ENCODE measurements at regions not wholly inside any gene's neighbourhood (a gene's known extent, or its start where the extent isn't known, plus 50 kb on each side); places are given as distances from the start of the nearest gene placed in this dataset.

DNA sequence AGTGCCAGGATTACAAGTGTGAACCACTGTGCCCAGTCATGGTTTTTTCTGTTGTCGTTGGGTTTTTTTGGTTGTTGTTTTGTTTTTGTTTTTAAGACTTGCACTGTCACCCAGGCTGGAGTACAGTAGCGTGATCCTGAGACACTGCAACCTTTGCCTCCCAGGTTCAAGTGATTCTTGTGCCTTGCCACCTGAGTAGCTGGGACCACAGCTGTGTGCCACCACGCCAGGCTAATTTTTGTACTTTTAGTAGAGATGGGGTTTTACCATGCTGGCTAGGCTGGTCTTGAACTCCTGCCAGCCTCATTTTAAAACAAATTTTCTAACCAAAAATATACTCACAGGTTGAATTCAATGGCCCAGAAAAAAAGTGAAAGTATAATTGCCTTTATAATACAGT, 174.1 kb downstream of the AHR start:
- TF ChIP-seq, protein P1, sequence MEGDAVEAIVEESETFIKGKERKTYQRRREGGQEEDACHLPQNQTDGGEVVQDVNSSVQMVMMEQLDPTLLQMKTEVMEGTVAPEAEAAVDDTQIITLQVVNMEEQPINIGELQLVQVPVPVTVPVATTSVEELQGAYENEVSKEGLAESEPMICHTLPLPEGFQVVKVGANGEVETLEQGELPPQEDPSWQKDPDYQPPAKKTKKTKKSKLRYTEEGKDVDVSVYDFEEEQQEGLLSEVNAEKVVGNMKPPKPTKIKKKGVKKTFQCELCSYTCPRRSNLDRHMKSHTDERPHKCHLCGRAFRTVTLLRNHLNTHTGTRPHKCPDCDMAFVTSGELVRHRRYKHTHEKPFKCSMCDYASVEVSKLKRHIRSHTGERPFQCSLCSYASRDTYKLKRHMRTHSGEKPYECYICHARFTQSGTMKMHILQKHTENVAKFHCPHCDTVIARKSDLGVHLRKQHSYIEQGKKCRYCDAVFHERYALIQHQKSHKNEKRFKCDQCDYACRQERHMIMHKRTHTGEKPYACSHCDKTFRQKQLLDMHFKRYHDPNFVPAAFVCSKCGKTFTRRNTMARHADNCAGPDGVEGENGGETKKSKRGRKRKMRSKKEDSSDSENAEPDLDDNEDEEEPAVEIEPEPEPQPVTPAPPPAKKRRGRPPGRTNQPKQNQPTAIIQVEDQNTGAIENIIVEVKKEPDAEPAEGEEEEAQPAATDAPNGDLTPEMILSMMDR (IDR thresholded peaks at IDR 0.05; ENCODE audit: low read depth, low read length) = no peak
- H3K4me3 ChIP-seq (ENCODE audit: low read depth, low read length) = no peak overlapping the region
- no peak for DNase-seq (ENCODE audit: low read depth, low spot score)
- in situ Hi-C loops (cut with HindIII; ENCODE audit: low sequenced_read_pairs) = no loop called here

DNA sequence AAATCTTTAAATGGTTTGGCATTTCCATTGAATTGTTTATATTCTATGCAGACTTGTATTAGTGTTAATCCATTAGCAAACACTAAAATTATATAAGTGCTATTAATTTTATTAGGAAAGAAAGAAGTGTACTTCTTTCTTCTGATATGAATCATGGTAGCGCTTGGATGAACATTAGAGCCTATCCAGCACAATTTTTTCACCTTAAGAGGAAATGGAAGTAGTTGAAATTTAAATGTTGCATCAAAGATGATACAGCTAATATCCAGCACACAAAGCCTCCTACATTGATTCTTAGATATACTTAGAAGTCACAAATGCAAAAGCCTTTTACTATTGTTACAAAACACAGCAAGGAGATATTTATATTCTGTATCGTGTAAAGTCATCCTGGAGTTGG, 174.5 kb downstream of the AHR start:
- TF ChIP-seq, protein P1 (IDR thresholded peaks at IDR 0.05; ENCODE audit: low read depth, low read length) = no peak
- H3K4me3 ChIP-seq (ENCODE audit: low read depth, low read length) = no peak overlapping the region
- DNase-seq (ENCODE audit: low read depth, low spot score) = no peak
- in situ Hi-C loops (cut with HindIII; ENCODE audit: low sequenced_read_pairs) = no loop called here

DNA sequence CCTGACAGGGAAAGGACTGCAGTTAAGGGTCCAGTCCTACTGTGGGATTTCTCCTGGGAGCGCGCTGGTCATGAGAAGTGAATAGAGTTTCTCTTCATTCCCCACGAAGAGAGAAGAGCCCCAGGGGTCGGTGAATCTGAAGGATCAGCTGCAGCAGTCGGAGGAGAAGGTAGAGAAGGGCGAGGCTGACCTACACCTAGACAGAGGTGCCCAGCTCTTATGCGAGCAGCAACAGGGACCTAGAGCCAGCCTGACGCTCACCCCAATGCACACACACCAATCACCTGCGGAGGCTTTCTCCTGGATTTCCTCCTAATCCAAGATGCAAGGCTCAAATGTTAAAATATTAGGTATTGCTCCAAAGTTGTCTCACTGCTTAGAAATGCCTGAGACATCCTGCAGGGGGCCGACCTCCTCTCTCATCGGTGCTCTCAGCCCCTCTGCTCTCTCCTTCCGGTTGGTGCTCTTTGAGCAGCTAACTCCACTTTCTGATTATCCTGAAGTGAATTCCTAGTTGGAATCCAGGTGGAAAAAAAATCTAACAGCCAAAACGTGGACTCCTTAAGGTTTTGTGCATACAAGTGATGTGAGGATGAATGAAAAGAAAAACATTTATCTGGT, 176.4 kb downstream of the AHR start:
- in situ Hi-C loops (cut with HindIII; ENCODE audit: low sequenced_read_pairs) = no loop called here
- TF ChIP-seq, protein P1 (IDR thresholded peaks at IDR 0.05; ENCODE audit: low read depth, low read length) = peak; percentile 23
- no peak for DNase-seq (ENCODE audit: low read depth, low spot score)
- H3K4me3 ChIP-seq (ENCODE audit: low read depth, low read length) = no peak overlapping the region

DNA sequence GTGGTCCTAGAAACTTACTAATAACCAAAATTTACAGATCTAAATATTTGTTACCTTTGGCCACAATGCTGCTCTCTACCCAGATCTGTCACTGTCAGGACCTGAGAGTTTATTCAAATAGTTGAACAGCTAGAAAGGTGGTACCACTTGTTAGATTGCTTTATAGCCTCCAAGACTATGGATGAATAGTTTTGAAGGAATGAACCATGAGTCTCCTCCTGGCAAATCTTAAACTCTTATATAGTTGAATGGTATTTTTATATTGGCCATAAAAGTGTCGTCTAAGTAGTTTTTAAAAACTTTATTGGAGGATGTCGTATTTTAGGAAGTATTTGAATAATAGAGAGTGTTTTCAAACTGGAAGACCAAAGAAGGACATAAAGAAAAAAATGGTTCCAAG, 178.7 kb downstream of the AHR start:
- in situ Hi-C loops (cut with HindIII; ENCODE audit: low sequenced_read_pairs) = no loop called here
- TF ChIP-seq, protein P1 (IDR thresholded peaks at IDR 0.05; ENCODE audit: low read depth, low read length) = no peak
- no peak overlapping the region for H3K4me3 ChIP-seq (ENCODE audit: low read depth, low read length)
- DNase-seq (ENCODE audit: low read depth, low spot score) = no peak

DNA sequence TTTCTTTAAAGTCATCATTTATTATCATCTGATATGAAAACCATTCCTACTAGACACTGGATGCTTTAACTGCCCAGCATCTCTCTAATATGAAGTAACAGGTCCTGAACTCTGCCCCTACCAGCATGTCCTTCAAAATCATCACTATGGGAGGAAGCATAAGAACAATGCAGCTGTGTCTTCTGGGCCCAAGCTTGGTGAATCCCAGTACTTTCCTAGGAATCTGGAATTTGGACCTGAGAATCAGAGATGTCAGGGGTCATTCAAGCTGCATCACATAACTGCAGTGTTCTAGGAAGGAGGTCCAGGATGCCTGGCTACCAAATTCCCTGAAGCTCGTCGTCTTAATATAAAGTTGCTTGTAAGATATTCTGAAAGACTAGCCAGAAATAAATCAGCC, 182.7 kb downstream of the AHR start:
- DNase-seq (ENCODE audit: low read depth, low spot score) = no peak
- in situ Hi-C loops (cut with HindIII; ENCODE audit: low sequenced_read_pairs) = no loop called here
- TF ChIP-seq, protein P1 (IDR thresholded peaks at IDR 0.05; ENCODE audit: low read depth, low read length) = no peak
- no peak overlapping the region for H3K4me3 ChIP-seq (ENCODE audit: low read depth, low read length)

DNA sequence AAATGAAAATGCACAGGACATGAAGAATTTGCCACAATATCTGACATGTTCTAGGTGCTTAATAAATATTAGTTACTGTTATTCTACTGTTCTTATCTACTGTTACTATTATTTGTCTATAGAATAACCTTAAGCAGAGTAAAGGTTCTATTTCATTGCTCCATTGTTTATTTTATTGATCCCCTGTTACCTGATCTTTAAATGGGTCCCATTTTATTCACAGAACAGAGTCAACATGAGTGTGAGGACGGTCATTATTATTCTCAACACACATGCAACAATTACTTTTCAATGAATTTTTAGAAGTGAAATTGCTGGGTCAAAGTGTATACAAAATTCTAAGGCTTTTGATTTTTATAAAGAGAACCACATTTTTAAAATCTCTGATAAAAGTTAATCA, 186.9 kb downstream of the AHR start:
- no peak for DNase-seq (ENCODE audit: low read depth, low spot score)
- in situ Hi-C loops (cut with HindIII; ENCODE audit: low sequenced_read_pairs) = no loop called here
- TF ChIP-seq, protein P1 (IDR thresholded peaks at IDR 0.05; ENCODE audit: low read depth, low read length) = no peak
- no peak overlapping the region for H3K4me3 ChIP-seq (ENCODE audit: low read depth, low read length)

DNA sequence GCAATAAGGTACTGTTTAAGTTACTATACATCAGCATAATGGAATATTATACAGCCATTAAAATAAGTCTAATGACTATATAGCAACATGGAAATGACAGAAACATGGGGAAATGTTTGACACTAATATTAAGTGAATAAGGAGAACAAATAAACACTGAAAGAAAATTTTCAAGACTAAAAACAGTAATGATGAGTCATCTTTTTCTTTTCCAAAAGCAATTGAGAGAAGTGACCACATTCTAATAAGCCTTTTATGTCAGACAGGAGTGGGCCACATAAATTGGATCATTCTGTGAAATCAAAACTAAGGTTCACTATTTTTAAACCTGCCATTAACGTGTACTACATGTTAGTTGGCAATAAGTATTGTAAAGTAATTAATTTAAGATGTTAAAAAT, 187.5 kb downstream of the AHR start:
- TF ChIP-seq, protein P1 (IDR thresholded peaks at IDR 0.05; ENCODE audit: low read depth, low read length) = no peak
- H3K4me3 ChIP-seq (ENCODE audit: low read depth, low read length) = no peak overlapping the region
- DNase-seq (ENCODE audit: low read depth, low spot score) = no peak
- in situ Hi-C loops (cut with HindIII; ENCODE audit: low sequenced_read_pairs) = no loop called here

Data from astrocyte of the spinal cord (primary cell).